ENCODE measurements at regions not wholly inside any gene's neighbourhood (a gene's known extent, or its start where the extent isn't known, plus 50 kb on each side); places are given as distances from the start of the nearest gene placed in this dataset.

- TF ChIP-seq CTCF (IDR thresholded peaks at IDR 0.05) = no peak
- no peak for TF ChIP-seq POLR2A (IDR thresholded peaks at IDR 0.05; ENCODE audit: low read depth)
- no peak for TF ChIP-seq POLR2AphosphoS5 (IDR thresholded peaks at IDR 0.05)
- TF ChIP-seq EP300 (IDR thresholded peaks at IDR 0.05) = no peak
Measured at GRCh38 chr2:106997204-106997603, 111.2 kb upstream of the ST6GAL2 start.

Measured in esophagus muscularis mucosa (tissue), 4 donors.